A673 (cell line): ENCODE measurements at regions not wholly inside any gene's neighbourhood (a gene's known extent, or its start where the extent isn't known, plus 50 kb on each side); places are given as distances from the start of the nearest gene placed in this dataset.

Experiments
- EZH2 ChIP-seq: fragments of 200-600 bp; sonication (generic); IDR thresholded peaks from 2 replicates; pipeline ENCODE4 v1.6.1; 2017; ENCODE audit warnings: borderline replicate concordance, low read depth, mild to moderate bottlenecking, mixed read lengths, antibody characterized with exemption, low read length; ENCODE audit not compliant: poor library complexity, severe bottlenecking
- TF ChIP-seq, protein P1 (sequence below): fragments of 300-800, 200-600 bp; sonication (generic); conservative IDR thresholded peaks from 2 replicates; pipeline ENCODE4 v1.5.1; 2017; ENCODE audit warnings: low read depth, mild to moderate bottlenecking, antibody characterized with exemption, low read length, moderate library complexity, mixed read lengths

DNA sequence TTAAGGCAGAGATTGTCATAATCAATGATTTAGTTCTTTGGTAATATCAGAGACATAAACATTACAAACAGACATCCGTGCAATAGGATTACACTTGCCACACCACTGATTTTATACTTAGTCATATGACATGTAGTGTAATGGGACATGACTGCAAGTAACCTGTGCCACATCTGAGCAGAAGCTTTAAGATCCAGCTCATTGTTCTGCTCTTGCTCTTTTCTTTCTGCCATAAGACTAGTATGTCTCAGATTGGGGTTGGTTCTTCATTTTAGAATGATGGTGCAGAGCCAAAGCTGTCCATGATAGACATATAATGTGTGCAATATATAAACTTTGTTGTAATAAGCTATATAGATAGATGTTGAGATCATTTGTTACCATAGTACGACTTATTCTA is 119.7 kb upstream of the SEMA3A start:
- TF ChIP-seq, protein P1, sequence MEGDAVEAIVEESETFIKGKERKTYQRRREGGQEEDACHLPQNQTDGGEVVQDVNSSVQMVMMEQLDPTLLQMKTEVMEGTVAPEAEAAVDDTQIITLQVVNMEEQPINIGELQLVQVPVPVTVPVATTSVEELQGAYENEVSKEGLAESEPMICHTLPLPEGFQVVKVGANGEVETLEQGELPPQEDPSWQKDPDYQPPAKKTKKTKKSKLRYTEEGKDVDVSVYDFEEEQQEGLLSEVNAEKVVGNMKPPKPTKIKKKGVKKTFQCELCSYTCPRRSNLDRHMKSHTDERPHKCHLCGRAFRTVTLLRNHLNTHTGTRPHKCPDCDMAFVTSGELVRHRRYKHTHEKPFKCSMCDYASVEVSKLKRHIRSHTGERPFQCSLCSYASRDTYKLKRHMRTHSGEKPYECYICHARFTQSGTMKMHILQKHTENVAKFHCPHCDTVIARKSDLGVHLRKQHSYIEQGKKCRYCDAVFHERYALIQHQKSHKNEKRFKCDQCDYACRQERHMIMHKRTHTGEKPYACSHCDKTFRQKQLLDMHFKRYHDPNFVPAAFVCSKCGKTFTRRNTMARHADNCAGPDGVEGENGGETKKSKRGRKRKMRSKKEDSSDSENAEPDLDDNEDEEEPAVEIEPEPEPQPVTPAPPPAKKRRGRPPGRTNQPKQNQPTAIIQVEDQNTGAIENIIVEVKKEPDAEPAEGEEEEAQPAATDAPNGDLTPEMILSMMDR, result no peak
- TF ChIP-seq EZH2, result no peak
